A673 (cell line): ENCODE measurements at regions not wholly inside any gene's neighbourhood (a gene's known extent, or its start where the extent isn't known, plus 50 kb on each side); places are given as distances from the start of the nearest gene placed in this dataset.

ENCODE experiments used
- BruUV-seq: library from RNA; stranded (reverse); fragments of 400-500 nt; replicated peaks from 2 replicates; lab custom pipeline; 2021; lab: Mats Ljungman, UMichigan
- CTCF ChIA-PET: fragments of 300-600 bp; sonication (Branson Sonifier 250); formaldehyde crosslinking; loops from one replicate; lab custom pipeline; 2022; ENCODE audit warnings: antibody characterized with exemption; lab: Charles Lee
- POLR2A ChIA-PET: fragments of 300-600 bp; sonication (Branson Sonifier 250); formaldehyde crosslinking; loops from one replicate; lab custom pipeline; 2022; ENCODE audit warnings: antibody characterized with exemption; ENCODE audit not compliant: low non-redundant PET; lab: Charles Lee
- DNase-seq: peaks from one replicate; pipeline ENCODE4 v3.0.0-alpha.2; 2015; ENCODE audit warnings: low spot score
- H3K27ac ChIP-seq: fragments of 200-600 bp; sonication (generic); 2 replicates; pipeline ENCODE4 v1.5.1; 2016; ENCODE audit warnings: mixed run types, low read depth, mild to moderate bottlenecking, mixed read lengths, antibody characterized with exemption, low read length; ENCODE audit not compliant: poor library complexity, severe bottlenecking
- H3K27me3 ChIP-seq: fragments of 200-600 bp; sonication (generic); replicated peaks from 2 replicates; pipeline ENCODE4 v1.6.1; 2017; ENCODE audit warnings: mixed run types, low read depth, mild to moderate bottlenecking, mixed read lengths, antibody characterized with exemption, low read length; ENCODE audit not compliant: insufficient read depth, poor library complexity
- H3K36me3 ChIP-seq: fragments of 200-600 bp; sonication (generic); 2 replicates; pipeline ENCODE4 v1.6.1; 2016; ENCODE audit warnings: mixed run types, mild to moderate bottlenecking, mixed read lengths, antibody characterized with exemption, low read length; ENCODE audit not compliant: insufficient read depth, poor library complexity, severe bottlenecking
- H3K4me1 ChIP-seq: fragments of 200-600 bp; sonication (generic); 2 replicates; pipeline ENCODE4 v1.6.1; 2017; ENCODE audit warnings: mixed run types, mild to moderate bottlenecking, mixed read lengths, antibody characterized with exemption, low read length; ENCODE audit not compliant: insufficient read depth, poor library complexity, severe bottlenecking
- H3K4me3 ChIP-seq: fragments of 200-600 bp; sonication (generic); 2 replicates; pipeline ENCODE4 v1.5.1; 2016; ENCODE audit warnings: low read depth, mixed run types, mild to moderate bottlenecking, mixed read lengths, low read length; ENCODE audit not compliant: poor library complexity, severe bottlenecking
- H3K9me3 ChIP-seq: fragments of 200-600 bp; sonication (generic); 2 replicates; pipeline ENCODE4 v1.6.1; 2016; ENCODE audit warnings: mixed run types, low read depth, mild to moderate bottlenecking, mixed read lengths, antibody characterized with exemption, low read length; ENCODE audit not compliant: poor library complexity, severe bottlenecking
- CTCF ChIP-seq: fragments of 300-800, 200-600 bp; sonication (generic); conservative IDR thresholded peaks from 2 replicates; pipeline ENCODE4 v1.5.1; 2017; ENCODE audit warnings: low read depth, mild to moderate bottlenecking, antibody characterized with exemption, low read length, moderate library complexity, mixed read lengths
- EZH2 ChIP-seq: fragments of 200-600 bp; sonication (generic); IDR thresholded peaks from 2 replicates; pipeline ENCODE4 v1.6.1; 2017; ENCODE audit warnings: borderline replicate concordance, low read depth, mild to moderate bottlenecking, mixed read lengths, antibody characterized with exemption, low read length; ENCODE audit not compliant: poor library complexity, severe bottlenecking
- intact Hi-C: fragments of 100-400 bp; cut with micrococcal nuclease; formaldehyde crosslinking; loops from one replicate; pipeline ENCODE4 v1.10.0; 2022; ENCODE audit not compliant: unreplicated experiment

GRCh38 chr1:185567440-185567839 is 166.8 kb upstream of the HMCN1 start:
- Histone ChIP-seq H3K4me3 (no peak overlapping the region), H3K4me1 (peaks cover 12% of the 10 kb centered on the region), H3K27ac (no peak overlapping the region), H3K27me3 (no peaks in the 10 kb centered on the region), H3K36me3 (no peaks in the 10 kb centered on the region), H3K9me3 (no peaks in the 10 kb centered on the region)
- intact Hi-C loops: no loop called here
- DNase-seq: no peak
- ChIA-PET CTCF (interaction anchor here (0.6 kb wide), 1 partner anchor 17 kb away, joined by 4 read pairs; no protein-coding TSS in a partner anchor), POLR2A (no interaction called here)
- TF ChIP-seq CTCF (no peak), EZH2 (no peak)
- no TSS peak for BruUV-seq

GRCh38 chr1:185566995-185567394 is 167.2 kb upstream of the HMCN1 start:
- H3K4me3 ChIP-seq: no peak overlapping the region
- ChIA-PET POLR2A (no interaction called here), CTCF (interaction anchor here (0.6 kb wide), 1 partner anchor 17 kb away, joined by 4 read pairs; no protein-coding TSS in a partner anchor)
- peaks cover 14% of the 10 kb centered on the region for H3K4me1 ChIP-seq
- intact Hi-C loops: no loop called here
- H3K36me3 ChIP-seq: no peaks in the 10 kb centered on the region
- H3K9me3 ChIP-seq: no peaks in the 10 kb centered on the region
- DNase-seq: peak; percentile 45
- H3K27ac ChIP-seq: no peak overlapping the region
- no TSS peak for BruUV-seq
- TF ChIP-seq EZH2: no peak
- no peak for TF ChIP-seq CTCF
- no peaks in the 10 kb centered on the region for H3K27me3 ChIP-seq

- Histone ChIP-seq H3K4me3 (no peak overlapping the region), H3K27me3 (no peaks in the 10 kb centered on the region), H3K27ac (no peak overlapping the region), H3K36me3 (no peaks in the 10 kb centered on the region), H3K9me3 (no peaks in the 10 kb centered on the region), H3K4me1 (peaks cover 14% of the 10 kb centered on the region)
- ChIA-PET CTCF (interaction anchor here (0.6 kb wide), 1 partner anchor 103 kb away, joined by 4 read pairs; no protein-coding TSS in a partner anchor), POLR2A (no interaction called here)
- DNase-seq: no peak
- no TSS peak for BruUV-seq
- TF ChIP-seq CTCF: no peak
- no peak for TF ChIP-seq EZH2
- intact Hi-C loops: no loop called here
These were observed 168.9 kb upstream of the HMCN1 start for GRCh38 chr1:185565302-185565701.
